Fibroblast of the conjunctiva (primary cell): ENCODE measurements at regions not wholly inside any gene's neighbourhood (a gene's known extent, or its start where the extent isn't known, plus 50 kb on each side); places are given as distances from the start of the nearest gene placed in this dataset.
"Not testable (repeated sequence)": the region's sequence is repeated elsewhere in the genome, so short reads cannot be mapped to it uniquely, and the experiment has no call there.

Experiments used
- DNase-seq: peaks from one replicate; pipeline ENCODE4 v3.0.0-alpha.2; 2010; ENCODE audit warnings: low read depth

GRCh38 chr6:93654548-93654947, 235.2 kb upstream of the EPHA7 start:
- DNase-seq: no peak

GRCh38 chr6:93644611-93645010, 225.3 kb upstream of the EPHA7 start:
- DNase-seq: peak; percentile 0

DNA sequence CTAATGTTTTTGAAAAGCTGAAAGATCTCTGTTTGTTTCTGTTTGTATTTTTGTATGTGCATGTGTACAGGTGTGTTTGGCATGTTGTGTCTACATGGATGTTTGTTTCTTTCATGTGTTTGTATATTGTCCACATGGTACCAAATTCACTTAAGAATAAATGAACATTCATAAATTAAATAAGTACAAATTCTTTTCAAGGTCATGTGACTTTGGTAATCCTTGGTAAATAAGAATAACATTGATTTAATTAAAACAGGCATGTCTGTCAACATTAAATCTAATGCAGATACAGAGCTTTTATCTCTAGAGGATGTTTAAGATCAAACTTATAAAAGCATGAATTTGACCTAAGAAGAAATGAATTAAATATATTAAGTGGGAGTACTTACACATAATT, 219.8 kb upstream of the EPHA7 start:
- DNase-seq: no peak

DNA sequence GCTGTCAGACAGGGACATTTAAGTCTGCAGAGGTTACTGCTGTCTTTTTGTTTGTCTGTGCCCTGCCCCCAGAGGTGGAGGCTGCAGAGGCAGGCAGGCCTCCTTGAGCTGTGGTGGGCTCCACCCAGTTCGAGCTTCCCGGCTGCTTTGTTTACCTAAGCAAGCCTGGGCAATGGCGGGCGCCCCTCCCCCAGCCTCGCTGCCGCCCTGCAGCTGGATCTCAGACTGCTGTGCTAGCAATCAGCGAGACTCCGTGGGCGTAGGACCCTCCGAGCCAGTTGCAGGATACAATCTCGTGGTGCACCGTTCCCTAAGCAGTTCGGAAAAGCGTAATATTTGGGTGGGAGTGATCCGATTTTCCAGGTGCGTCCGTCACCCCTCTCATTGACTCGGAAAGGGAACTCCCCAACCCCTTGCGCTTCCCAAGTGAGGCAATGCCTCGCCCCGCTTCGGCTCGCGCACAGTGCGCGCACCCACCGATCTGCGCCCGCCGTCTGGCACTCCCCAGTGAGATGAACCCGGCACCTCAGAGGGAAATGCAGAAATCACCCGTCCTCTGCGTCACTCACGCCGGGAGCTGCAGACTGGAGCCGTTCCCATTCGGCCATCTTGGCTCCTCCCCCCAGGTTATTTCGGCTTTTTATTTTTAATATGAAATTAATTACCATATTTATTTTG, 217.8 kb upstream of the EPHA7 start:
- not testable (repeated sequence) for DNase-seq

DNA sequence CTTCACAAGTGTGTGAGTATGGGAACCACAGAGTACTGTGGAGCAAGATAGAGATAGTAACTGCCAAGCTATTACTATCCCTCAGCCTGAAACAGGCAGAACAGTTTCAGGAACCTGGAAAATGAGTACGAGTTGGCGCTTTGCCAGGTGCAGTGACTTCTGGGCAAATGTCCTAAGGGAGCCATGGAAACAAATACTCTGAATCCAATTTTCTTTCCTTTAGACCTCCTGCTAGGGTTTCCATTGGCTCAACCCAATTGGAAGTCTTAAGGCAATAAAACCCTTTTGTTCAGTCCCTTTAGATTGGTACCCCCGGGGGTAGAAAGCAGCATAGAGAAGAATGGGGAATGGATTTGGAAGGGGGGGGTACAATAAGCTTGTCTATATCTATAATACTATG, 205.0 kb upstream of the EPHA7 start:
- DNase-seq: no peak

GRCh38 chr6:93621442-93621841, 202.1 kb upstream of the EPHA7 start:
- DNase-seq: no peak

- DNase-seq: no peak
These were observed 185.6 kb upstream of the EPHA7 start for GRCh38 chr6:93604951-93605350.

- no peak for DNase-seq
These were observed 173.1 kb upstream of the EPHA7 start for GRCh38 chr6:93592417-93592816.

- DNase-seq: no peak
These were observed 166.9 kb upstream of the EPHA7 start for GRCh38 chr6:93586306-93586705.

- DNase-seq: no peak
These were observed 164.9 kb upstream of the EPHA7 start for GRCh38 chr6:93584300-93584699.

DNA sequence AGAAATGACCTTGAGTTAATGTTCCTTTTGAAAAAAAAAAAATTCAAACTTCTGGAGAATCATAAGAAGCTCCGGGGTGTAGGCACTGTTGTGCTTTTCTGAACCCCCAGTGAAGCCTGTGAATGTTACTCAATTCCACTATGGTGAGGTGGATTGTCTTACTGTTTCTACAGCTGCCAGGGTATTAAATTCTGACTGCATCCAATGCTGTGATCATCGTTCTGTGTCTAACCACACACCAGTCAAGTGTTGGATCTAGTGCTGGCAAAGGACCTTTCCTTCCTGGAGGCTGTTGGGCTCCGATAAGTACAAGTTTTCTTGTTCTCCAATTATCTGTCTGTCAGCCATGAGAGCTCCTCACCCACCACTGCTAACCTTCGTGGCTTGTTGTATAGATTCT, 162.0 kb upstream of the EPHA7 start:
- no peak for DNase-seq

DNA sequence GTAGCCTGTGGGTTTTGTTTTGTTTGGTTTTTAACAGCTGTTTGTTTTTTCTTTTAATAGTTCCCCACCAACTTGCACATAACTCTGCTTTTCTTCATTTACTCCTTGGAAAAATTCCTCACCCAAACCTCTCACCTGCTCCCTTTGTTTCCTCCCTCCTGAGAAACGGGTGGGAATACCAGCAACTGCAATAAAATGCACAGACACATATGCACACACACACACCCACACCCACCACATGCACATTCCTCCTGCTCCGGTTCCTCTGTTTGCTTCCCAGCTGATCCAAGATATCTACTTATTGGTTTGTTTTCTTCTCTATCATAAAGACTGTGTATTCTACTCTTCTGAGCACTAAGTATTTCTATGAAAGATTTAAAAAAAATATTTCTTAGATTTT, 161.1 kb upstream of the EPHA7 start:
- no peak for DNase-seq

DNA sequence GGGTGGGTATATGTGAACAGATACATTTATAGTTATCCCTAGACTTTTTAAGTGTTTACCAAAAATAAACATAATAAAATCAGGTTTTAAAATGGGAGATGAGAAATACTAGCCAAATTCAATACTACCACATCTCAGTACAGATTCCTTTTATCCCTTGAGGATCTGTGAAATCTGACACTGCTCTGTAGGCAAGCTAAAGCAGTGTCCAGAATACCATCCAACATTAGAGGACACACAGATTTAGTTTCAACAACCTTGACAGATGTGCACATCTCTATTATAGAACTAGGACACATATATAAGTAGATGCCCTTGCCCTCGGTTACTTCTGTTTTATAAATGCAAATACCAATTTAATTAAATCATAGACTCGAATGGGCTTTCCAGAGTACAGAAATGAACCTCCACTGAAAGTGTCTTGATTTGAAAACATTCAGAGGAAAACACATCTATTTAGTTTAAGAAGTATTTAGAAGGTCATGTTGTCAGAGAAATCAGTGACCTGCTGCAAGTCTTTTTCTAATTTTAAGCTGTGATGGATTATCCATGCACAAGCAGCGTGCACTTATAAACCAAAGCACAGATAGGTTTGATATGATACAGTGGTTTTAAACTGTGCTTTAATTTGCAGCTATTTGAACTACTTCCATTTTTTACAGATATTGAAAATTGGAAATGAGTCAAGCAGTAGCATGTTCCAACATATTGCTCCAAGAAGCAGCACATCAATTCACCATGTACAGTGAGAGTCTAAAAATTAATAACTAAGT, 156.3 kb upstream of the EPHA7 start:
- no peak for DNase-seq

DNA sequence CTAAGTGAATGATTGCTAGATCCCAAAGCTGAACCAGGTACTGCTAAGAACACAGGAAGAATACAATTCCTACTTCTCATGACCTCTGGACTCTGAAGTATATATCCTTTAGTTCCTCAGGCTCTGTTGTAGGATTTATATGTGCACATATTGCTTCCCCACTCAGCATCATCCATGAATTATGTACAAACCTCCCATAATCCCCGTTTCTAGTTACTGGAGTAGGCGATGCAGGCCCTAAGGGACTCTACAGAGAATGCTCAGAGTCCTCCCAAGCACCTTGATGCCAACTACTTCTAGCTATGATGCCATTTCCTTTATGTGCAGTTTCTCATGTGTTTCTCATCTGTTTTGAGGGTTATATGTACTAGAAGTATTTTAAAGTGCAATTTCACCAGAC, 154.9 kb upstream of the EPHA7 start:
- no peak for DNase-seq

- no peak for DNase-seq
These were observed 152.0 kb upstream of the EPHA7 start for GRCh38 chr6:93571346-93571745.

- DNase-seq: no peak
These were observed 148.8 kb upstream of the EPHA7 start for GRCh38 chr6:93568169-93568568.

- no peak for DNase-seq
These were observed 147.8 kb upstream of the EPHA7 start for GRCh38 chr6:93567164-93567563.

DNA sequence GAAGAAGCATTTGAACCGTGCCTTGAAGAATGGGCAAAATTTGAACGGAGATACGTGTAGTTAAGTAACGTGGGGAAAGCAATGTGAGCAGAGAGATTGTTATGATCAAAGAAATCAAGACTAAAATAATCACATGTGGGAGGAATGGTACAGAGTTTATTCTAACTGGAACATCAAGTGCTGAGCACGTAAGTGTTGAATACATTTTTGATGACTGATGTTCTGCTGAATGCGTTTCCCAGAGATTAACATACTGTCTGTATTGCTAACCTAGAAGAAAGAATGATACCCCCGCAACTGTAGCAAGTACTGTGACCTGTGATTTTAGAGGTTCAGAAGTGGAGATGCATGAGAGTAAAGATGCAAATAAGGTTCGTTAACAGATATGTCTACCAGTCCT, 146.9 kb upstream of the EPHA7 start:
- no peak for DNase-seq

- no peak for DNase-seq
These were observed 143.2 kb upstream of the EPHA7 start for GRCh38 chr6:93562582-93562981.

DNA sequence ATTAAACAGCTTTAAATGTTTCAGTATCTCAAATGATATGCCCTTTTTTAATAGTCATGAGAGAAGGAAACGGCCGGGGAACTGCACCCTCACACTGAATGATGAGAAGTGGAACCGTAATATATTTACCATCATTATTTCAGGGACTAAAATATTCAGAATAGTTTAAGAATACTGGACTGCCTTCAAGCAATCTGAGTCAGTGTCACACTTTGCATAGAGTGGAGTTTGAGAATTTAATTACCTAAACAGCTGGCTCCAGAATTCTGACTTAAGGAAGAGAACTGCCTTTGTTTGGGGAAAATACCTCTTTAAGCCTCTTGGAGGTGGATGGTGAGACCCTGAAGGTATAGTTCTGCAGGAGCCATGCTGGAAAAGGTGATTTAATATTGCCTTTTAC, 135.9 kb upstream of the EPHA7 start:
- no peak for DNase-seq

DNA sequence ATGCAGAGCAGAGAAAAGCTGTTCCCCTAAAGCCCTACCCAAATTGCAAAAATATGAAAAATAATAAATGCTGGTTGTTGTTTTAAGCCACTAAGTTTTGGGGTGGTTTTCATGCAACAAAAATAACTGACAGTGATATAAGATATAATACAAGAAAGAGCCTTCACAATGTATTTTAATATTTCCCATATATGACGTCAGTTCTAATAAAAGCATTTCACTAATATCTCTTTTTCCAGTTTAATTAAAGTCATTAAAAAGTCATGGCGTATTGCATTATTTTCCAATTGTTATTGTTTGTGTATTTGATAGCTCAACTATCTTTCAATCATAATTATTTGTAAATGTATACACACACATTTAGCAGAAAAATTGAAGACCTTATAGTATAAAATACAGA, 134.7 kb upstream of the EPHA7 start:
- DNase-seq: no peak

DNA sequence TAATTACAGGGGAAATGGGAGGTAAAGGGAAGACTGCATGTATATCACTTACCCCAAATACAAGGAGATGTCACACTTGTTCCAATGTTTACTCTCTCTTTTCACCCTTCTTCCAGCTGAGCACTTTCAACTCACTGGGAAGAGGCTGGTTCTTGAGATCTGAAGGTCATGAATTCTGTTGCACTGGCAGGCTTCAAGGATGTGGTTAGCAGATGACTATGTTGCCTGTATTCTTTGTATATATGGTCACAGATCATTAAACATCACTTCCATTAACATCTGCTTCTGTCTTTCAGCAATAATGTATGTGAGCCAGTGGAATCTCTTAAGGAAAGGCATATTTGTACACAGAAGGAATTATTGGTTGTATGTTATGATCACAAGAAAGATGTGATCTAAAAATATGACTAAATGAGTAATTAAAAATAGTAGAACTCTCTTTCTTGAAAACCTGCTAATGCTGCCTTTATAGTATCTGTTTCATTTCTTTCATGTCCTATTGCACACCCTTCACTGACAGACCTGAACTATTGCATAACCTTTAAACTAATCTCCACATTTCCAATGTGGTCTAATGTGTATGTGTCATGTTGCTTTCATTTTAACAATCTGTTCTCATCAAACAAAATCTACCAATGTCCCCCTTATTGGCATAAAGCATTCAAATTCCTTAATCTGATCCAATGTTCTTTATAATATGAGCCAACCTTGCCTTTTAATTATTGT, 131.4 kb upstream of the EPHA7 start:
- no peak for DNase-seq

DNA sequence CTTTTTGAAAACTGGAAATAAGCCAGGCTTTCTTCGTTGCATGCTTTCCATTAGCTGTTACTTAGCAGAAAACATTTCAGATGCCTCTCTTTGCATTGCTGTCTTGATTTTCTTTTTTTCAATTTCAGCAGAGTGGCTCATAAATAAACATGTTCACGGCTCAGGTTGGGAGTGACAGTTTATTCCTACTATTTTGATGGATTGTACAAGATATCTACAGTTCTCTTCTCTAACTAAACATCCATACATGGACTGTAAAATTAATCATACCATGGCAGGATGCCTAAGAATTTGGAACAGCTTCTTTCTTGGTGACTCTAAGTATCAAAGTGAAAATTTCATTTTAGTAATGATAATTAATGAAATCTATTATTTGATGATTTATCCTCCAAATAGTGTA, 130.5 kb upstream of the EPHA7 start:
- no peak for DNase-seq
